ENCODE measurements at regions not wholly inside any gene's neighbourhood (a gene's known extent, or its start where the extent isn't known, plus 50 kb on each side); places are given as distances from the start of the nearest gene placed in this dataset.

- DNase-seq (ENCODE audit: low read depth), result no peak
- TF ChIP-seq, protein P1, sequence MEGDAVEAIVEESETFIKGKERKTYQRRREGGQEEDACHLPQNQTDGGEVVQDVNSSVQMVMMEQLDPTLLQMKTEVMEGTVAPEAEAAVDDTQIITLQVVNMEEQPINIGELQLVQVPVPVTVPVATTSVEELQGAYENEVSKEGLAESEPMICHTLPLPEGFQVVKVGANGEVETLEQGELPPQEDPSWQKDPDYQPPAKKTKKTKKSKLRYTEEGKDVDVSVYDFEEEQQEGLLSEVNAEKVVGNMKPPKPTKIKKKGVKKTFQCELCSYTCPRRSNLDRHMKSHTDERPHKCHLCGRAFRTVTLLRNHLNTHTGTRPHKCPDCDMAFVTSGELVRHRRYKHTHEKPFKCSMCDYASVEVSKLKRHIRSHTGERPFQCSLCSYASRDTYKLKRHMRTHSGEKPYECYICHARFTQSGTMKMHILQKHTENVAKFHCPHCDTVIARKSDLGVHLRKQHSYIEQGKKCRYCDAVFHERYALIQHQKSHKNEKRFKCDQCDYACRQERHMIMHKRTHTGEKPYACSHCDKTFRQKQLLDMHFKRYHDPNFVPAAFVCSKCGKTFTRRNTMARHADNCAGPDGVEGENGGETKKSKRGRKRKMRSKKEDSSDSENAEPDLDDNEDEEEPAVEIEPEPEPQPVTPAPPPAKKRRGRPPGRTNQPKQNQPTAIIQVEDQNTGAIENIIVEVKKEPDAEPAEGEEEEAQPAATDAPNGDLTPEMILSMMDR (IDR thresholded peaks at IDR 0.05; ENCODE audit: control insufficient read depth, extremely low read depth, insufficient read depth), result no peak
- no peak overlapping the region for H3K4me3 ChIP-seq (ENCODE audit: low read depth, low read length)
Measured at GRCh38 chr4:53713296-53713695, 122.0 kb upstream of the LNX1 start.

DNA sequence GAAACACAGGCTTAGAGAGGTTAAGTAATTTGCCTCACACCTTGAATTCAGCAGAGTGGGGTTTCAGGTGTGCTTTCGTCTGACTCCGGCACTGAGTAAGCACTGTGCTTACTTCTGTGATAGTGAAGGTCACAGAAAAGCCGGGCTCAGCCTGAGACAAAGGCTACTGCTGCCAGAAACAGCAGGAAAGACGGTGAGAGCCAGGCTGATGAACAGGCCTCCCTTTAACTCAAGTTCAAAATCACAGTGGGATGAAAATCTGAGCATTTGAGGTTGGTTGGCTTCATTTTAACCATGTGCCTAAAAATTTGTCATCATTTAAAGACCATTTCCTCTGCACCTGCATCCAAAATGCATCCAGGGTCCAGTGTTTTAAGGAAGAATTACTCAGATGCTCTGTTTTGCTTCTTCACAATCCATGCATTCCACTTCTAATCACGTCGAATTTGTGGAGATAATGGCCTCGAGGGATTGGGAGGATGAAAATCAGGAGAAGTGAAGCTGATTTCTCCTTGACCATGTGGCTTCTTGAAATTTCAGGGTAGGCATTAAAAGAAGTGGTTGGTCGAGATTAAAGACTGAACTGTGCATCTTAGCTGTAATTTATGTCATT lies 121.2 kb upstream of the LNX1 start:
- TF ChIP-seq, protein P1 (IDR thresholded peaks at IDR 0.05; ENCODE audit: control insufficient read depth, extremely low read depth, insufficient read depth), result no peak
- DNase-seq (ENCODE audit: low read depth), result no peak

DNA sequence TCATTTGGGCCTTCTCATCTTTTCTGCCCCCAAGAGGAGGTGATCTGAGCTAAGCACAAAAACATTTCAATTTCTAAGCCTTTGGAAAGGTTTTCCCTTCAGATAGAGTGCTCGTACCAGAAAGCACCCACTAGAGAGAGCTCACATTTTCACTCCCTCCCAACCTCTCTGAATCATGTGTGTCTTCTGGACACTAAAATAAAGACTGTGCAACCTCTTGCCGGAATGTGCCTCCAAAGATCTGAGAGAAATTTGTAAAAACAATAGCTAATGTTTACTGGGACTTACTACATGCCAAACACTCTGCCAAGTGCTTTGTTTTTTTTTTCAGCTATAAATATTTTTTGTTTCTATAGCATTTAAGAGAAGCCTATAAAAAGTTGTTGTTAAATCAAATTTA lies 120.6 kb upstream of the LNX1 start:
- no peak for DNase-seq (ENCODE audit: low read depth)
- TF ChIP-seq, protein P1 (IDR thresholded peaks at IDR 0.05; ENCODE audit: control insufficient read depth, extremely low read depth, insufficient read depth), result 0 out of 2 replicates have a peak, but pooled peaks have one; percentile 7
- no peak overlapping the region for H3K4me3 ChIP-seq (ENCODE audit: low read depth, low read length)

More for the DNA sequence above, 121.2 kb upstream of the LNX1 start:
- H3K4me3 ChIP-seq (ENCODE audit: low read depth, low read length), result no peak overlapping the region

- H3K4me3 ChIP-seq (ENCODE audit: low read depth, low read length), result no peak overlapping the region
- no peak for DNase-seq (ENCODE audit: low read depth)
- TF ChIP-seq, protein P1 (IDR thresholded peaks at IDR 0.05; ENCODE audit: control insufficient read depth, extremely low read depth, insufficient read depth), result no peak
Measured at GRCh38 chr4:53709693-53710092, 118.4 kb upstream of the LNX1 start.

- no peak for DNase-seq (ENCODE audit: low read depth)
- TF ChIP-seq, protein P1 (IDR thresholded peaks at IDR 0.05; ENCODE audit: control insufficient read depth, extremely low read depth, insufficient read depth), result no peak
- H3K4me3 ChIP-seq (ENCODE audit: low read depth, low read length), result no peak overlapping the region
Measured at GRCh38 chr4:53707491-53707890, 116.2 kb upstream of the LNX1 start.

- peak; percentile 31 for DNase-seq (ENCODE audit: low read depth)
- TF ChIP-seq, protein P1 (IDR thresholded peaks at IDR 0.05; ENCODE audit: control insufficient read depth, extremely low read depth, insufficient read depth), result peak; percentile 62
- no peak overlapping the region for H3K4me3 ChIP-seq (ENCODE audit: low read depth, low read length)
Measured at GRCh38 chr4:53706422-53707032, 115.2 kb upstream of the LNX1 start.

- DNase-seq (ENCODE audit: low read depth), result no peak
- H3K4me3 ChIP-seq (ENCODE audit: low read depth, low read length), result no peak overlapping the region
- TF ChIP-seq, protein P1 (IDR thresholded peaks at IDR 0.05; ENCODE audit: control insufficient read depth, extremely low read depth, insufficient read depth), result no peak
Measured at GRCh38 chr4:53705972-53706371, 114.7 kb upstream of the LNX1 start.
